ENCODE measurements at regions not wholly inside any gene's neighbourhood (a gene's known extent, or its start where the extent isn't known, plus 50 kb on each side); places are given as distances from the start of the nearest gene placed in this dataset.
"Not testable (repeated sequence)": the region's sequence is repeated elsewhere in the genome, so short reads cannot be mapped to it uniquely, and the experiment has no call there.

- no peak for DNase-seq
Observed at GRCh38 chr2:122523143-122523542, 767.7 kb downstream of the TSN start.

- DNase-seq: no peak
Observed at GRCh38 chr2:122523981-122524380, 768.5 kb downstream of the TSN start.

- no peak for DNase-seq
Observed at GRCh38 chr2:122525336-122525735, 769.9 kb downstream of the TSN start.

GRCh38 chr2:122528061-122528460 lies 772.6 kb downstream of the TSN start:
- no peak for DNase-seq

GRCh38 chr2:122528958-122529705 lies 773.7 kb downstream of the TSN start:
- DNase-seq: no peak

GRCh38 chr2:122530814-122531213 lies 775.4 kb downstream of the TSN start:
- no peak for DNase-seq

GRCh38 chr2:122531290-122532071 lies 776.0 kb downstream of the TSN start:
- DNase-seq: no peak

GRCh38 chr2:122532072-122532344 lies 776.6 kb downstream of the TSN start:
- DNase-seq: no peak

GRCh38 chr2:122532481-122532880 lies 777.0 kb downstream of the TSN start:
- DNase-seq: no peak

GRCh38 chr2:122535960-122536505 lies 780.6 kb downstream of the TSN start:
- no peak for DNase-seq

GRCh38 chr2:122539311-122539710 lies 783.9 kb downstream of the TSN start:
- DNase-seq: no peak

- no peak for DNase-seq
Observed at GRCh38 chr2:122539920-122540319, 784.5 kb downstream of the TSN start.

- DNase-seq: no peak
Observed at GRCh38 chr2:122542236-122542635, 786.8 kb downstream of the TSN start.

GRCh38 chr2:122542646-122543045 lies 787.2 kb downstream of the TSN start:
- no peak for DNase-seq

- no peak for DNase-seq
Observed at GRCh38 chr2:122543815-122544214, 788.4 kb downstream of the TSN start.

- DNase-seq: no peak
Observed at GRCh38 chr2:122545821-122546220, 790.4 kb downstream of the TSN start.

GRCh38 chr2:122562775-122563174 lies 807.3 kb downstream of the TSN start:
- DNase-seq: no peak

GRCh38 chr2:122563781-122564180 lies 808.3 kb downstream of the TSN start:
- no peak for DNase-seq

GRCh38 chr2:122564843-122565242 lies 809.4 kb downstream of the TSN start:
- no peak for DNase-seq

- no peak for DNase-seq
Observed at GRCh38 chr2:122565364-122565763, 809.9 kb downstream of the TSN start.

GRCh38 chr2:122570641-122571040 lies 815.2 kb downstream of the TSN start:
- DNase-seq: no peak

- not testable (repeated sequence) for DNase-seq
Observed at GRCh38 chr2:122571471-122571870, 816.0 kb downstream of the TSN start.

GRCh38 chr2:122575076-122575475 lies 819.6 kb downstream of the TSN start:
- DNase-seq: no peak

- no peak for DNase-seq
Observed at GRCh38 chr2:122583159-122583917, 827.9 kb downstream of the TSN start.

Data from activated CD4-positive, alpha-beta T cell treated with anti-CD3 and anti-CD28 coated beads, Interleukin-10, Interleukin-2, amounts not matched to agents 100 ng/mL and 50 ng/mL, durations not matched to agents 16 hours and 8 hours (primary cell).